ENCODE measurements at regions not wholly inside any gene's neighbourhood (a gene's known extent, or its start where the extent isn't known, plus 50 kb on each side); places are given as distances from the start of the nearest gene placed in this dataset.
"Not testable (repeated sequence)": the region's sequence is repeated elsewhere in the genome, so short reads cannot be mapped to it uniquely, and the experiment has no call there.

GRCh38 chr1:117759535-117759934, 153.7 kb downstream of the TENT5C start:
- no peaks in the 10 kb centered on the region for H3K36me3 ChIP-seq (ENCODE audit: control insufficient read depth, insufficient read depth, low read length)
- TF ChIP-seq, protein P1, sequence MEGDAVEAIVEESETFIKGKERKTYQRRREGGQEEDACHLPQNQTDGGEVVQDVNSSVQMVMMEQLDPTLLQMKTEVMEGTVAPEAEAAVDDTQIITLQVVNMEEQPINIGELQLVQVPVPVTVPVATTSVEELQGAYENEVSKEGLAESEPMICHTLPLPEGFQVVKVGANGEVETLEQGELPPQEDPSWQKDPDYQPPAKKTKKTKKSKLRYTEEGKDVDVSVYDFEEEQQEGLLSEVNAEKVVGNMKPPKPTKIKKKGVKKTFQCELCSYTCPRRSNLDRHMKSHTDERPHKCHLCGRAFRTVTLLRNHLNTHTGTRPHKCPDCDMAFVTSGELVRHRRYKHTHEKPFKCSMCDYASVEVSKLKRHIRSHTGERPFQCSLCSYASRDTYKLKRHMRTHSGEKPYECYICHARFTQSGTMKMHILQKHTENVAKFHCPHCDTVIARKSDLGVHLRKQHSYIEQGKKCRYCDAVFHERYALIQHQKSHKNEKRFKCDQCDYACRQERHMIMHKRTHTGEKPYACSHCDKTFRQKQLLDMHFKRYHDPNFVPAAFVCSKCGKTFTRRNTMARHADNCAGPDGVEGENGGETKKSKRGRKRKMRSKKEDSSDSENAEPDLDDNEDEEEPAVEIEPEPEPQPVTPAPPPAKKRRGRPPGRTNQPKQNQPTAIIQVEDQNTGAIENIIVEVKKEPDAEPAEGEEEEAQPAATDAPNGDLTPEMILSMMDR (IDR thresholded peaks at IDR 0.05; ENCODE audit: insufficient read depth, low read length, poor library complexity, severe bottlenecking): no peak
- no peaks in the 10 kb centered on the region for H3K27me3 ChIP-seq (ENCODE audit: control insufficient read depth, insufficient read depth, low read length)
- no peak overlapping the region for H3K4me3 ChIP-seq (ENCODE audit: low read depth, low read length)
- DNase-seq (ENCODE audit: low read depth): no peak

DNA sequence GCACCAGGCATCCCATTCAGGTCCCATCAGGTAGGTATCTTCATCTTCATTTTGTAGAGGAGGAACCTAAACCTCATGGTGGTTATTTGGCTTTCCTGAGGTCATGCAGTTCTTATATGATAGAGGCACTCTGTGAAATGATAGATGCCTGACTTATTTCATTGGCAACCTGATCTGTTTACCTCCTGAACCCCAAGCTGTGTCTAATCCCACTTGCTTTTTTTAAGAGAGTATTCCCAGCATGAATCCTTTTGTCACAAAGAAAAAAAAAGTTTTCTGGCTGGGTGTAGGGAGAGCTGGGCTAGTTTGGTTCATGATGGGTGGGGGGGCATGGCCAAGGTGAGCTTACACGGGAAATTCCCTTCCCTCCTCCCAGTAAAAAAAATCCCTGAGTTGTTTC, 154.2 kb downstream of the TENT5C start:
- TF ChIP-seq, protein P1 (IDR thresholded peaks at IDR 0.05; ENCODE audit: insufficient read depth, low read length, poor library complexity, severe bottlenecking): no peak
- H3K4me3 ChIP-seq (ENCODE audit: low read depth, low read length): no peak overlapping the region
- DNase-seq (ENCODE audit: low read depth): no peak
- no peaks in the 10 kb centered on the region for H3K36me3 ChIP-seq (ENCODE audit: control insufficient read depth, insufficient read depth, low read length)
- no peaks in the 10 kb centered on the region for H3K27me3 ChIP-seq (ENCODE audit: control insufficient read depth, insufficient read depth, low read length)

GRCh38 chr1:117760485-117760884, 154.6 kb downstream of the TENT5C start:
- H3K4me3 ChIP-seq (ENCODE audit: low read depth, low read length): no peak overlapping the region
- no peak for DNase-seq (ENCODE audit: low read depth)
- TF ChIP-seq, protein P1 (IDR thresholded peaks at IDR 0.05; ENCODE audit: insufficient read depth, low read length, poor library complexity, severe bottlenecking): no peak
- H3K36me3 ChIP-seq (ENCODE audit: control insufficient read depth, insufficient read depth, low read length): no peaks in the 10 kb centered on the region
- no peaks in the 10 kb centered on the region for H3K27me3 ChIP-seq (ENCODE audit: control insufficient read depth, insufficient read depth, low read length)

DNA sequence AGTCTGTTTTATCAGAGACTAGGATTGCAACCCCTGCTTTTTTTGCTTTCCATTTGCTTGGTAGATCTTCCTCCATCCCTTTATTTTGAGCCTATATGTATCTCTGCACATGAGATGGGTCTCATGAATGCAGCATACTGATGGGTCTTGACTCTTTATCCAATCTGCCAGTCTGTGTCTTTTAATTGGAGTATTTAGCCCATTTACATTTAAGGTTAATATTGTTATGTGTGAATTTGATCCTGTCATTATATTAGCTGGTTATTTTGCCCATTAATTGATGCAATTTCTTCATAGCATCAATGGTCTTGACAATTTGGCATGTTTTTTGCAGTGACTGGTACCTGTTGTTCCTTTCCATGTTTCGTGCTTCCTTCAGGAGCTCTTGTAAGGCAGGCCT, 161.7 kb downstream of the GDAP2 start:
- not testable (repeated sequence) for H3K36me3 ChIP-seq (ENCODE audit: control insufficient read depth, insufficient read depth, low read length); H3K4me3 ChIP-seq (ENCODE audit: low read depth, low read length); DNase-seq (ENCODE audit: low read depth); H3K27me3 ChIP-seq (ENCODE audit: control insufficient read depth, insufficient read depth, low read length)

DNA sequence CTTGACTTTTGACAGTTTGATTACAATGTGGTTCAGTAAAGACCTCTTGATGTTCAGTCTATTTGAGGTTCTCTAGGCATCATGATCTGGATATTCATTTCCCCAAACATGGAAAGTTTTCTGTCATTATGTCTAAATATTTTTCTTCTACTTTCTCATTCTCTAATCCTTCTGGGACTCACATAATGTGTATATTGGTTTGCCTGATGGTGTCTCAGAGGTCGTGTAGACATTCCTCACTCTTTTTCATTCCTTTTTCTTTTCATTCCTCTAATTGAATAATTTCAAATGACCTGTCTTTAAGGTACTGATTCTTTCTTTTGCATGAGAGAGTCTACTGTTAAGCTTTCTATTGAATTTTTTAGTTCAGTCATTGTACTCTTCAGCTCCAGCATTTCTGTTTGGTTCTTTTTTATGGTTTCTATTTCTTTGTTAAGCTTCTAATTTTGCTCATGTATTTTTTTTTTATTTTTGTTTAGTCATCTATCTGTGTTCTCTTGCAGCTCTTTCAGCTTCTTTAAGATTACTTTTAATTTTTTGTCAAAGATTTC, 158.4 kb downstream of the GDAP2 start:
- Histone ChIP-seq H3K4me3 (ENCODE audit: low read depth, low read length) (no peak overlapping the region), H3K27me3 (ENCODE audit: control insufficient read depth, insufficient read depth, low read length) (no peaks in the 10 kb centered on the region), H3K36me3 (ENCODE audit: control insufficient read depth, insufficient read depth, low read length) (no peaks in the 10 kb centered on the region)
- TF ChIP-seq, protein P1 (IDR thresholded peaks at IDR 0.05; ENCODE audit: insufficient read depth, low read length, poor library complexity, severe bottlenecking): no peak
- DNase-seq (ENCODE audit: low read depth): no peak

GRCh38 chr1:117779364-117779763, 150.1 kb downstream of the GDAP2 start:
- no peaks in the 10 kb centered on the region for H3K27me3 ChIP-seq (ENCODE audit: control insufficient read depth, insufficient read depth, low read length)
- TF ChIP-seq, protein P1 (IDR thresholded peaks at IDR 0.05; ENCODE audit: insufficient read depth, low read length, poor library complexity, severe bottlenecking): no peak
- no peak for DNase-seq (ENCODE audit: low read depth)
- H3K36me3 ChIP-seq (ENCODE audit: control insufficient read depth, insufficient read depth, low read length): no peaks in the 10 kb centered on the region
- no peak overlapping the region for H3K4me3 ChIP-seq (ENCODE audit: low read depth, low read length)

Measured in kidney epithelial cell (primary cell).